ENCODE measurements at regions not wholly inside any gene's neighbourhood (a gene's known extent, or its start where the extent isn't known, plus 50 kb on each side); places are given as distances from the start of the nearest gene placed in this dataset.

DNA sequence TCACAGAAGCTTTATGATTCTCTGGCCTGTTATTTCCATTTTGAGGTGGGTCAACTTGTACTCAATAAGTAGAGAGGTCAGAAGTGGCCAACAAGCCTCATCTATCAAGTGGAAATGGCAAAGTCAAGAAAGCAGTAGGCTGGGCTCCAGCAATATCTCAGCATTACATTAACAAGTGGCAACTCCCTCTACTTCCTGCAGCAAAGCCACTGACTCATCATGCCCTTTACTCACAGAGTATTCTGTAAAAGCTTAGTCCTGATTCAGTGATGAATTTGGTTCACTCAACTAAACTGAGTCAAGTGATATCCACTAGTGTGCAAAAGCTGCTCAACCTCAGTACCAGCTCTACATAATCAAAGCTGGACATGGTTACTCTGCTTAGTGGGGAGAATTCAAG lies 954.6 kb downstream of the EPHA3 start:
- H3K9ac ChIP-seq (ENCODE audit: extremely low read depth, low read length, poor library complexity, severe bottlenecking) = no peak overlapping the region
- H3K27me3 ChIP-seq (ENCODE audit: control insufficient read depth, insufficient read depth, low read length, poor library complexity, severe bottlenecking) = no peaks in the 10 kb centered on the region
- Mint-ChIP-seq H3K36me3 (ENCODE audit: low read depth) (peaks cover 10% of the 10 kb centered on the region), H3K4me1 (peaks cover 22% of the 10 kb centered on the region), H3K9me3 (peaks cover 16% of the 10 kb centered on the region), H3K4me3 (no peak overlapping the region), H3K27me3 (ENCODE audit: insufficient read depth) (no peaks in the 10 kb centered on the region), H3K27ac (no peak overlapping the region)
- no peak overlapping the region for H3K27ac ChIP-seq (ENCODE audit: low read depth, low read length)
- peaks cover 20% of the 10 kb centered on the region for H3K9me3 ChIP-seq (ENCODE audit: control insufficient read depth, low read length)
- no peak for DNase-seq
- H3K4me3 ChIP-seq (ENCODE audit: low read length) = peak overlapping the region; percentile 6
- H3K36me3 ChIP-seq (ENCODE audit: control insufficient read depth, insufficient read depth, low read length) = no peaks in the 10 kb centered on the region
- TF ChIP-seq, protein P1, sequence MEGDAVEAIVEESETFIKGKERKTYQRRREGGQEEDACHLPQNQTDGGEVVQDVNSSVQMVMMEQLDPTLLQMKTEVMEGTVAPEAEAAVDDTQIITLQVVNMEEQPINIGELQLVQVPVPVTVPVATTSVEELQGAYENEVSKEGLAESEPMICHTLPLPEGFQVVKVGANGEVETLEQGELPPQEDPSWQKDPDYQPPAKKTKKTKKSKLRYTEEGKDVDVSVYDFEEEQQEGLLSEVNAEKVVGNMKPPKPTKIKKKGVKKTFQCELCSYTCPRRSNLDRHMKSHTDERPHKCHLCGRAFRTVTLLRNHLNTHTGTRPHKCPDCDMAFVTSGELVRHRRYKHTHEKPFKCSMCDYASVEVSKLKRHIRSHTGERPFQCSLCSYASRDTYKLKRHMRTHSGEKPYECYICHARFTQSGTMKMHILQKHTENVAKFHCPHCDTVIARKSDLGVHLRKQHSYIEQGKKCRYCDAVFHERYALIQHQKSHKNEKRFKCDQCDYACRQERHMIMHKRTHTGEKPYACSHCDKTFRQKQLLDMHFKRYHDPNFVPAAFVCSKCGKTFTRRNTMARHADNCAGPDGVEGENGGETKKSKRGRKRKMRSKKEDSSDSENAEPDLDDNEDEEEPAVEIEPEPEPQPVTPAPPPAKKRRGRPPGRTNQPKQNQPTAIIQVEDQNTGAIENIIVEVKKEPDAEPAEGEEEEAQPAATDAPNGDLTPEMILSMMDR (conservative IDR thresholded peaks at IDR 0.05) = no peak
- H3K4me1 ChIP-seq (ENCODE audit: control insufficient read depth, insufficient read depth, low read length) = peaks cover 4% of the 10 kb centered on the region

- TF ChIP-seq, protein P1 (conservative IDR thresholded peaks at IDR 0.05) = no peak
- no peaks in the 10 kb centered on the region for H3K27me3 ChIP-seq (ENCODE audit: control insufficient read depth, insufficient read depth, low read length, poor library complexity, severe bottlenecking)
- Mint-ChIP-seq H3K4me1 (peaks cover 20% of the 10 kb centered on the region), H3K9me3 (peaks cover 16% of the 10 kb centered on the region), H3K4me3 (no peak overlapping the region), H3K27me3 (ENCODE audit: insufficient read depth) (no peaks in the 10 kb centered on the region), H3K36me3 (ENCODE audit: low read depth) (peaks cover 10% of the 10 kb centered on the region), H3K27ac (no peak overlapping the region)
- H3K4me3 ChIP-seq (ENCODE audit: low read length) = no peak overlapping the region
- H3K9me3 ChIP-seq (ENCODE audit: control insufficient read depth, low read length) = peaks cover 20% of the 10 kb centered on the region
- H3K27ac ChIP-seq (ENCODE audit: low read depth, low read length) = no peak overlapping the region
- no peak overlapping the region for H3K9ac ChIP-seq (ENCODE audit: extremely low read depth, low read length, poor library complexity, severe bottlenecking)
- peaks cover 4% of the 10 kb centered on the region for H3K4me1 ChIP-seq (ENCODE audit: control insufficient read depth, insufficient read depth, low read length)
- no peaks in the 10 kb centered on the region for H3K36me3 ChIP-seq (ENCODE audit: control insufficient read depth, insufficient read depth, low read length)
- 92 to 100% methylated on average over 1 to 2 of the region's 2 CpGs for WGBS, 2 experiments (ENCODE audit: insufficient coverage in 1 of 2, insufficient read length in 1 of 2)
- DNase-seq = no peak
Measured at GRCh38 chr3:90062631-90063200, 955.3 kb downstream of the EPHA3 start.

GRCh38 chr3:90068783-90069182 lies 961.4 kb downstream of the EPHA3 start:
- Histone ChIP-seq H3K4me1 (ENCODE audit: control insufficient read depth, insufficient read depth, low read length) (peaks cover 4% of the 10 kb centered on the region), H3K36me3 (ENCODE audit: control insufficient read depth, insufficient read depth, low read length) (no peaks in the 10 kb centered on the region), H3K27ac (ENCODE audit: low read depth, low read length) (no peak overlapping the region), H3K9me3 (ENCODE audit: control insufficient read depth, low read length) (peaks cover 15% of the 10 kb centered on the region), H3K9ac (ENCODE audit: extremely low read depth, low read length, poor library complexity, severe bottlenecking) (no peak overlapping the region), H3K27me3 (ENCODE audit: control insufficient read depth, insufficient read depth, low read length, poor library complexity, severe bottlenecking) (no peaks in the 10 kb centered on the region), H3K4me3 (ENCODE audit: low read length) (no peak overlapping the region)
- peaks cover 22% of the 10 kb centered on the region for H3K4me1 Mint-ChIP-seq
- 87 to 100% methylated on average over 1 to 3 of the region's 3 CpGs for WGBS, 2 experiments (ENCODE audit: insufficient coverage in 1 of 2, insufficient read length in 1 of 2)
- peaks cover 31% of the 10 kb centered on the region for H3K9me3 Mint-ChIP-seq
- H3K36me3 Mint-ChIP-seq (ENCODE audit: low read depth) = peaks cover 28% of the 10 kb centered on the region
- no peak overlapping the region for H3K27ac Mint-ChIP-seq
- TF ChIP-seq, protein P1 (conservative IDR thresholded peaks at IDR 0.05) = no peak
- H3K4me3 Mint-ChIP-seq = no peak overlapping the region
- no peak for DNase-seq
- no peaks in the 10 kb centered on the region for H3K27me3 Mint-ChIP-seq (ENCODE audit: insufficient read depth)
